ENCODE measurements at regions not wholly inside any gene's neighbourhood (a gene's known extent, or its start where the extent isn't known, plus 50 kb on each side); places are given as distances from the start of the nearest gene placed in this dataset.

GRCh38 chr4:130197946-130198345 is 1102.0 kb downstream of the C4orf33 start:
- no peak for DNase-seq

- no peak for DNase-seq
Observed at GRCh38 chr4:130203571-130203970, 1107.6 kb downstream of the C4orf33 start.

- peak in 1 of 2 experiments; percentile 18 for DNase-seq
Observed at GRCh38 chr4:130210864-130211263, 1114.9 kb downstream of the C4orf33 start.

DNA sequence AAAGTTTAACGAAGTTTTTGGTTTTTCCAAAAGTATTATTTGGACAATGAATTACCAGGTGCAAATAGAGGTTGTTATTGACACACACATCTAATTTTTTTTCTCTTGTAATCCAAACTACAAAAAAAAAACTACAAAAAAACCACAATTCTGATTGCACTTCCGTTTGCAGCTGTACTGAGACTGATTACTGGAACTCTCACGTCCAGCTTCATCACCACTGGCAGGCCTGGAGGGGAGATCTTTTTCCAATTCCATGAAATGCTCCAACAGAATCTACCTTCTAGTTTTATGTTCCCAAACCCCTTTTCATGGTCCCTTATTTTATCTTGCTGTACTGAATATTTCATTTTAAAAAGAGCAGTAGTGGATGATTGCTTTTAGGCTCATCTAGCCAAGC is 1118.3 kb downstream of the C4orf33 start:
- DNase-seq: no peak

DNA sequence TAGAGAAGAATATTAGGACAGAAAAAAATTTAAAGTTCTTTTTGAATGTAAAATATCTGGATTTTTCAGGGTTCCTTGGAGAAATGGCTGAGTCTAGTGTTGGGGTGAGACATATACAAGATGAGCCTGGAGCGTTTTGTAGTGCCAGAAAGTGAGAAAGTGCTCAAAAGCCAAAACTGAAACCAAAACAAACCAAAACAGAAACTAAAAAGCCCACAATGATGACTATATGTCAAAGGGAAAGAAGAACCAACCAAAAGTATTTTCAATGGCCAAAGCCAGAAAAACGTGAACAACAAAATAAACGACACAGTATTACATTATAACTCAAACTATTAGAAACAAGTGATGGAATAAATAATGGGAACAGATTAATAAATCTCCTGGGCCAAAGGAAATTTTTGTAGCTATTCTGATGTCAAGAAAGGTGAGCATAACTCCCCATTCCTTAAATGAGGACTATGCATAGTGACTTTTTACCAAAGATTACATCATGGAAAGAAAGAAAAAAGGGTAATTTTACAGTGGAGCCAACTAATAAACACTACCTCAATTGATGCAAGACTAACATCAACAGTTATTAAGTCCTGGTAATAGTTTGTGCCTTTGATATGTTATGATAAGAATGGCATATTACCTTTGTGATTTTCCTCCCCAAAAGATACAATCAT is 1137.6 kb downstream of the C4orf33 start:
- DNase-seq: no peak

DNA sequence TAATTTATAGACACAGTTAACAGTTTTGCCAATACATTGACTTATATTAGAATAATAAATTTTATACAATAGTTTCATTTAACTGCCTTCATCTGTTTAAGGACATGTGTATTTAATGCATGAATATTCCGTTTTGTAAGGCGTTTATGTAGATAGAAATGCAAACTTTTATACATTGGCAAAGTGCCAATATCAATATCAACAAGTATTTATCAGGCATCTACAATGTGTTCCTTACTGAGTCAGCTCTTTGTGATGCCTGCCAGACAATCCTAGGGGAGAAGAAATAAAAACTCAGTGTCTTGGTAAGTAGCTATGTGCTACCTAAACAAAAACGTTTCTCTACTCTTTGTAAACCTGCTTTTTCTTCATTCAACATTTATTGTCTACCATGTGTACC is 1142.2 kb downstream of the C4orf33 start:
- no peak for DNase-seq

DNA sequence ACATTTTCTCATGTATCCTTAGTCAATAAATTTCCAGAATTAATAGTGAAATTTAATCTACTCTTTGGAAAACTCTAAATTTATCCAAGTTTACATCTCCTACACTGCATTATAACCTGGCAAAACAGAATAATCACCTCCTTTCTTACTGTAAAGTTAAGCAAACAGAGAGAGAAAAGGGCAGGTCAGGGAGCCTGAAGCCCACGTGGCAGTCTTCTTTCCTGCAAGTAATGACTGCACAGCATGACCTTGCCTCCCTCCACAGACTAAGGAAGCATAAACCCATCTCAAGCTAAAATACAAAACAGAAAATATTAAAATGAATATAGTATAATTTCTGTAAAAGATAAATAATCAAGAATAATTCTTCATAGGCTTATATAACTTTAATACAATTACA is 1153.0 kb downstream of the C4orf33 start:
- no peak for DNase-seq

GRCh38 chr4:130257271-130257670 is 1161.3 kb downstream of the C4orf33 start:
- DNase-seq: peak; percentile 51 to 61

DNA sequence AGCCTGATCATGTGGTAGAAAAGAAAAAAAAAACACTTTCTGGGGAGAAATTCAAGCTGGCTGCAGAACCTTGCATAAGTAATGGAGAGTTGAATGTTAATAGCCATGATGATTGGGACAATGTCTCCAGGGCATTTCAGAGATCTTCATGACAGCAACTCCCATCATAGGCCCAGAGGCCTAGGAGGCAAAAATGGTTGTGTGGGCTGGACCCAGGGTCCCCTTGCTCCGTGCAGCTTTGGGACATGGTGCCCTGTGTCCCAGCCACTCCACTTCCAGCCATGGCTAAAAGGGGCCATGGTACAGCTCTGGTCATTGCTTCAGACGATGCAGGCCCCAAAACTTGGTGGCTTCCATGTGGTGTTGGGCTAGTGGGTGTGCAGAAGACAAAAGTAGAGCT is 1170.9 kb downstream of the C4orf33 start:
- no peak for DNase-seq

DNA sequence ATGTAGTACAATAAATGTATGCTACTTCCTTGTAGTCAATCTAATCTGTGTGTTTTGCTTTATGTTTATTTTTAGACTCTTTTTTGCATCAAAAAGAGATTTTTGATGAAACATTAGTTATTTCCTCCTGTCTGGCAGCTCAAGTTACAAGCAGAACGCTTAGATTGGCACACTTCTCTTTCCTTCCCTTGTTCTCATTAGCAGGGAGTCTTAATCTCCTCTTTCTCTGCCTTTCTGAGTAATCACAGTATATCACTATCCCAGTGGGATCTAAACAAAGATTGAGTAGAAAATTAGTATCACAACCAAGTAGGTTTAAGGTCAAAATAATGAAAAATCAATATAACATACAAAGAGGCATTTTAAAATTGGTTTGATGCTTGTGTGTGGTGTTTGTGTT is 1192.6 kb downstream of the C4orf33 start:
- no peak for DNase-seq

- DNase-seq: no peak
Observed at GRCh38 chr4:130293692-130294091, 1197.7 kb downstream of the C4orf33 start.

DNA sequence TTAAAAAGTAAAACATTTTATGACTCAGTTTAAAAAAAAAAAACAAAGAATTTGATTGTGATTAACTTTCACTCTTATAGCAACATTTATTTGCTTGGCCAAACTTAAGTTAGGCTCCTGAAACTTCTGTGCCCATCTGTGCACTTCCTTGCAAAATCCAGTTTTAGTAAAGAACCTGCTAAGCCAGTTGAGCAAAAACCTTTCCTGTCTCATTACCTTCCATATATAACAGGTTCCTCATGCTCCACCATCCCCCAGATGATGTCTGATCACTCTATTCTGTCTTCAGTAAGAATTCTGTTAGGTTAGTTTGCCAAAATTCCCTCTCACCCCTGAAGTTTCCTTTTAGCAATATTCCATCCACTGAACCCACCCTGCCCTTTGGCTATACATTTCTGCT is 1200.5 kb downstream of the C4orf33 start:
- DNase-seq: no peak

- DNase-seq: no peak
Observed at GRCh38 chr4:130306566-130306965, 1210.6 kb downstream of the C4orf33 start.

DNA sequence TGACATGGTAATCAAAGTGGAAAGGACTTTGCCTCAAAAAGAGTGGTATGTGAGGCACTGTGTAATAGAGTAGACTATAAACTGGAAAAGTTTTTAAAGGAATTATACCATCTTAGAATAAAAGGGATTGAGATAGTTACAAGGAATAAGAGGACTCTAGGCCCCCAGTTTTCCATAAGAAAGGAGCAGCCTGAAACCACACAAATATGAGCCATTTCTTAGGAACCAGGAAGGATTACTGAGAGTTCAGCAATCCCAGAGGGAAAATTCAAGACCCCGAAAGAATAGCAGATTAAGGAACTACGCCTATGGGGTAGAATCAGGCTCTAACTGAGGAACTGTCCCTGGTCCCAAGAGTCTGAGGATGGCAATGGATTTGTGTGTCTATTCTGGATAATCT is 1213.3 kb downstream of the C4orf33 start:
- no peak for DNase-seq

DNA sequence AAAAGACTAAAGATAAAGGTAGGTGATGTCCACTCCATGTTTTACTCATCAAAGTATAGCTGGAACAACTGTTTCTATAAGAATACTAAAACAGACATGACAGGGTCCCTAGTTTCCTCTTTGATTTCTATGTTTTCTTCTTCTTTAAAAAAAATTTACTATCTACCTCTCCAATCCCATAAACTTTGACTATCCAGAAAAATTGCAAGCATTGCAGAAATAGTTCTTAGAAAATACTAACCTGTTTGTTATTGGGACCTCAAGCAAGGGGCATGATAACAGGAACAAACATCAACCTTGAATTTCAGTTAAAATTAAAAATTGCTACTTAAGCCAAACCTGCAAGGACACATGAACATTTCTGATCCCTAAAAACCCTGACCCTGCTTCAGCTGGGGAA is 1226.5 kb downstream of the C4orf33 start:
- no peak for DNase-seq

GRCh38 chr4:130329036-130329435 is 1233.1 kb downstream of the C4orf33 start:
- DNase-seq: no peak

GRCh38 chr4:130333241-130333759 is 1237.3 kb downstream of the C4orf33 start:
- no peak for DNase-seq

DNA sequence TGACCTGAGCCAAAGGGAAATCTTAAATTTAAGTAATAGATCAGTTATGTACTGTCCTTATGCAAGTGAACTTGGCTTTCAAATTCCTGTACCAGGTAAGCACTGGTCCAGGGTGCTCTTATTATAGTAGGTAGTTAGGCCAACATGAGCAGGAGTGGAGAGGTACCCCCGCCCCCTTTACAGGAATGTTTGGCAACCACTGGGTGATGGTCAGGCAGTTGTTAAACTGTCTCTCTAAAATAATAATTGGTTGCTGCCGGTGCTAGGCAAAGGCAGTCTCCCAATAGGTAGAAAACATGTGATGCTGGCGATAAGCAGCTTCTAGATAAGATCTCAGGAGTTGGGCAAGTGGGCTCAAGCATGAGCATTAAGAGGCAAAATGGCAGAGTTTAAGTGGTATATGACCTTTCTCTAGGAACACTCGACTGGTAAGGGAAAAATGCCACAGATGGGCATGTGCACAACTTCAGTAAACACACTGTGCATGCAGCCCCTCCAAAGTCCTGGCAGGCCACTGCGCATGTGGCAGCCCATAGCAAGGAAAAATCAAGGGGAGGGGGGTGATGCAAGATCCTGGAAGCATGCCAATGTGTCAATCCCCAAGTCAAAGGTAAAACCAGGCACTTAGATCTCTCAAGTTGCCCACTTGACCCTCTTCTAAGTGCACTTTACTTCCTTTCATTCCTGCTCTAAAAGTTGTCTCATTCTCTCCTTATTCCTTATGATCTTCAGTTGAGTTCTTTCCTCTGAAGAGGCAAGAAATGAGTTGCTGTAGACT is 1239.7 kb downstream of the C4orf33 start:
- no peak for DNase-seq

GRCh38 chr4:130336585-130337217 is 1240.7 kb downstream of the C4orf33 start:
- DNase-seq: peak in 1 of 2 experiments; percentile 13

DNA sequence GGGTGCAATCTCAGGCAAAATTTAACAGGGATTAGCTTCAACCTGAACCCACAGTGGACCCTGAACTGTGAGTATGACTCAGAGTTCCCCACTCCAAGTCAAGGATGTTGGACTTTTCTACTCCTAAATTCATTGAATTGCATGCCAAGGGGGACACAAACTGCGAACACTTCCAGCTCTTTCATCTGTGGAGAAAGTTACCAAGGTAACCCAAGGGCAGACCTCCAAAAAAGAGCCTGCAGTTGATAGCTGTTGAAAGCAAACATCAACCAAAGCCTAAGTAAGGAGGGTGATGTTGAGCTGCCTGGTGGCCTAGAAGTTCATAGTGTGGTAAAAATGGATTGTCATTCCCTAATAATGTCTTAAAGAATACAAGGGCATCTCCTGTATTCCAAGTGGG is 1242.9 kb downstream of the C4orf33 start:
- DNase-seq: no peak

GRCh38 chr4:130349745-130350144 is 1253.8 kb downstream of the C4orf33 start:
- no peak for DNase-seq

GRCh38 chr4:130356873-130357272 is 1260.9 kb downstream of the C4orf33 start:
- no peak for DNase-seq

DNA sequence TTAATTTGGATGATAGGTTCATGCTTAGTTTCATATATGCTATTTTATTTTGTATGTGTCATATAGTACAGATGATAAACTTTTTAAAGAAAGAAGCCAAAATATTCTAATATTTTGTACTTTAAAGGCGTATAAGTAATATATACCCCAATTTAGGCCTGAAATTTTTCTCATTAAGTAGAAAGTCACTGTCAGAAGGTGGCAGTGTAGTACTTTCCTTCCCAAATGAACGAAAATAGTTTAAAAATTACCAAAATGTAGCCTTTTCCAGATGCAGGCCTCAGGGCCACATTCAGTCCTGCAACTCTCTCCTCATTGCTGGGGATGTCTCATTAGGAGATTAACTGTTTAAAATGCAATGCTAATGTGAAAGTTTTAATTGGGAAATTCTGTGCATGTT is 1263.6 kb downstream of the C4orf33 start:
- DNase-seq: peak in 1 of 2 experiments; percentile 1

DNA sequence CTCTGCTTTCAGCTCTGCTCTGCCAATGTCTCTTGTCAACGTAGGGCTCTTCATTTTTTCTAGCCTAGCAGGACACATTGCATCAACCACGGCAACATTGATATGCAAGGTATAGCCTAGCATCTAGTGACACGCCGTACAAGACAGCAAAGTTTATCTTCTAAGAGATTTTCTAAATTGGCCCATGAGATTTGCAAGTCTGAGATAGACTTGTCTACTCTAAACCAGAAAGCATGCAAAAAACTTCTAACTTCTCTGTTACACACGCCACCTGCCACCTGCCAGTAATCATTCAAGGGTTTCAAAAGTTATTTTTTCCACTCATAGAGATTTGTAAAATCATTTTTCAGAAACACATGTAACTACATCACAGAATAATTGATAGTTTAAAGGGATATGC is 1265.7 kb downstream of the C4orf33 start:
- no peak for DNase-seq
